Endothelial cell of umbilical vein (primary cell): ENCODE measurements at regions not wholly inside any gene's neighbourhood (a gene's known extent, or its start where the extent isn't known, plus 50 kb on each side); places are given as distances from the start of the nearest gene placed in this dataset.

Experiments
- BruUV-seq: library from RNA; stranded (reverse); fragments of 400-500 nt; replicated peaks from 2 replicates; lab custom pipeline; 2021; lab: Mats Ljungman, UMichigan
- CTCF ChIA-PET: fragments of 300-600, 350-600 bp; sonication (Branson Sonifier 250); formaldehyde crosslinking; loops from one replicate; lab custom pipeline; 2021; ENCODE audit warnings: antibody characterized with exemption, inconsistent platforms; lab: Charles Lee
- POLR2A ChIA-PET: fragments of 300-600, 350-600 bp; sonication (Branson Sonifier 250); formaldehyde crosslinking; loops from one replicate; lab custom pipeline; 2021; ENCODE audit warnings: antibody characterized with exemption, inconsistent platforms; lab: Charles Lee
- DNase-seq: peaks from one replicate; pipeline ENCODE4 v3.0.0-alpha.2; 2011; ENCODE audit warnings: low read depth, low spot score
- FAIRE-seq: peaks from 2 replicates; lab custom pipeline; 2011; peaks lifted over from hg19 to GRCh38; lab: Jason Lieb, UNC
- H2AFZ ChIP-seq: 2 replicates; pipeline ENCODE4 v1.6.0; 2012; ENCODE audit warnings: low read depth, low read length, control low read depth, inconsistent platforms
- H3K27ac ChIP-seq: 2 replicates; pipeline ENCODE4 v1.5.1; 2011; ENCODE audit warnings: low read depth, mild to moderate bottlenecking, control low read depth, low read length, moderate library complexity; ENCODE audit not compliant: insufficient read depth
- H3K27me3 ChIP-seq, 2 experiments: 2 replicates each; pipeline versions ENCODE4 v1.6.0 to v1.6.1; 2011; ENCODE audit warnings: low read length in 2 of 2, mixed read lengths in 1 of 2; ENCODE audit not compliant: control insufficient read depth in 2 of 2, insufficient read depth in 2 of 2
- H3K36me3 ChIP-seq, 2 experiments: 2 replicates in 1 of 2; 3 replicates in 1 of 2; pipeline ENCODE4 v1.5.1; 2011; ENCODE audit warnings: low read length in 2 of 2, mild to moderate bottlenecking in 1 of 2, moderate library complexity in 1 of 2; ENCODE audit not compliant: control insufficient read depth in 2 of 2, insufficient read depth in 2 of 2; ENCODE audit errors: extremely low read depth in 1 of 2
- H3K4me1 ChIP-seq: 3 replicates; pipeline ENCODE4 v1.5.1; 2011; ENCODE audit warnings: mild to moderate bottlenecking, low read length; ENCODE audit not compliant: control insufficient read depth, insufficient read depth; ENCODE audit errors: extremely low read depth
- H3K4me2 ChIP-seq: 2 replicates; pipeline ENCODE4 v1.6.1; 2011; ENCODE audit warnings: low read length, control low read depth, mixed read lengths; ENCODE audit not compliant: insufficient read depth
- H3K4me3 ChIP-seq, 3 experiments: fragments of 200-600 bp in 1 of 3; sonication (generic), shearing (Covaris generic) in 1 of 3; replicated peaks in 1 of 3; 2 replicates each; pipeline ENCODE4 v1.5.1; 2011 to 2016; ENCODE audit warnings: control low read depth in 3 of 3, low read length in 3 of 3, mild to moderate bottlenecking in 2 of 3, inconsistent platforms in 1 of 3, low read depth in 1 of 3, moderate library complexity in 1 of 3; ENCODE audit not compliant: insufficient read depth in 1 of 3
- H3K79me2 ChIP-seq: 2 replicates; pipeline ENCODE4 v1.6.0; 2012; ENCODE audit warnings: low read length, inconsistent platforms; ENCODE audit not compliant: control insufficient read depth, insufficient read depth
- H3K9ac ChIP-seq: replicated peaks from 2 replicates; pipeline ENCODE3; 2011; ENCODE audit warnings: low read length, control low read depth; ENCODE audit not compliant: insufficient read depth; ENCODE audit errors: extremely low read depth
- H3K9me1 ChIP-seq: replicated peaks from 3 replicates; pipeline ENCODE4 v1.6.0; 2011; ENCODE audit warnings: mild to moderate bottlenecking, low read length; ENCODE audit not compliant: control insufficient read depth, insufficient read depth; ENCODE audit errors: extremely low read depth
- H3K9me3 ChIP-seq: replicated peaks from 2 replicates; pipeline ENCODE4 v1.5.1; 2012; ENCODE audit warnings: low read length, inconsistent platforms; ENCODE audit not compliant: control insufficient read depth, insufficient read depth
- H4K20me1 ChIP-seq: replicated peaks from 2 replicates; pipeline ENCODE3; 2011; ENCODE audit warnings: mild to moderate bottlenecking, low read length; ENCODE audit not compliant: control insufficient read depth, insufficient read depth; ENCODE audit errors: extremely low read depth
- CTCF ChIP-seq, 2 donors: IDR thresholded peaks; 1 replicate in 1 of 2; 2 replicates in 1 of 2; pipeline ENCODE4 v1.5.1; 2011; ENCODE audit warnings: low read length in 2 of 2, mild to moderate bottlenecking in 2 of 2, moderate library complexity in 2 of 2, control low read depth in 1 of 2, inconsistent platforms in 1 of 2, low read depth in 1 of 2; ENCODE audit not compliant: insufficient read depth in 1 of 2; ENCODE audit errors: extremely low read depth in 1 of 2
- EZH2 ChIP-seq: IDR thresholded peaks from 2 replicates; pipeline ENCODE4 v1.6.1; 2012; ENCODE audit warnings: borderline replicate concordance, low read depth, mild to moderate bottlenecking, moderate library complexity, low read length, inconsistent platforms; ENCODE audit not compliant: severe bottlenecking
- FOS ChIP-seq: IDR thresholded peaks from 2 replicates; pipeline ENCODE4 v1.6.1; 2011; ENCODE audit warnings: mild to moderate bottlenecking, low read length, moderate library complexity, borderline replicate concordance; ENCODE audit not compliant: insufficient read depth
- GATA2 ChIP-seq: IDR thresholded peaks from 2 replicates; pipeline ENCODE4 v1.7.0; 2011; ENCODE audit warnings: low read depth, mild to moderate bottlenecking, moderate library complexity, mixed read lengths, low read length; ENCODE audit not compliant: insufficient read length, insufficient read depth
- JUN ChIP-seq: IDR thresholded peaks from 2 replicates; pipeline ENCODE4 v1.6.1; 2011; ENCODE audit warnings: borderline replicate concordance, low read depth; ENCODE audit not compliant: insufficient read length, insufficient read depth
- MAX ChIP-seq: IDR thresholded peaks from 2 replicates; pipeline ENCODE4 v1.6.1; 2011; ENCODE audit not compliant: insufficient read depth, insufficient read length
- MYC ChIP-seq: IDR thresholded peaks from one replicate; pipeline ENCODE4 v1.6.1; 2011; ENCODE audit warnings: mild to moderate bottlenecking, low read depth, low read length
- POLR2A ChIP-seq: IDR thresholded peaks from 2 replicates; pipeline ENCODE4 v1.6.1; 2012; ENCODE audit warnings: low read depth, mild to moderate bottlenecking, control low read depth, low read length
- POLR2AphosphoS5 ChIP-seq: IDR thresholded peaks from 2 replicates; pipeline ENCODE4 v1.6.1; 2012; ENCODE audit warnings: low read depth, mild to moderate bottlenecking, control low read depth, low read length, moderate library complexity; ENCODE audit not compliant: insufficient read depth
- dilution Hi-C: fragments of 300-500 bp; cut with MboI; formaldehyde crosslinking; loops from one replicate; pipeline ENCODE4 v1.15.0; 2019; ENCODE audit warnings: low sequenced_read_pairs; ENCODE audit not compliant: extremely low pct_ligation_motif_present
- intact Hi-C: fragments of 100-400 bp; cut with micrococcal nuclease; formaldehyde crosslinking; loops from one replicate; pipeline ENCODE4 v1.10.0; 2022

- FAIRE-seq = no peak
- no peaks in the 10 kb centered on the region for H4K20me1 ChIP-seq
- BruUV-seq = no TSS peak
- H3K27me3 ChIP-seq = peaks cover 2 to 3% of the 10 kb centered on the region in 2 experiments
- no peak overlapping the region for H3K4me3 ChIP-seq
- intact Hi-C loops (no loop called here), dilution Hi-C loops (no loop called here)
- no peaks in the 10 kb centered on the region for H3K9me1 ChIP-seq
- no peak for DNase-seq
- TF ChIP-seq CTCF (IDR thresholded peaks at IDR 0.05; ENCODE audit: extremely low read depth in 1 of 2, insufficient read depth in 1 of 2, low read depth in 1 of 2, low read length in 2 of 2) (no peak), GATA2 (no peak), POLR2A (no peak), MYC (no peak), EZH2 (no peak), FOS (no peak), POLR2AphosphoS5 (no peak), JUN (no peak), MAX (no peak)
- no peak overlapping the region for H3K4me2 ChIP-seq
- H3K9ac ChIP-seq = no peak overlapping the region
- ChIA-PET CTCF (no interaction called here), POLR2A (no interaction called here)
- no peak overlapping the region for H2AFZ ChIP-seq
- no peaks in the 10 kb centered on the region for H3K9me3 ChIP-seq
- no peaks in the 10 kb centered on the region for H3K36me3 ChIP-seq
- H3K79me2 ChIP-seq = no peaks in the 10 kb centered on the region
- no peaks in the 10 kb centered on the region for H3K4me1 ChIP-seq
- H3K27ac ChIP-seq = no peak overlapping the region
Observed at GRCh38 chr6:84916704-84917103, 152.3 kb upstream of the TBX18 start.
